Amygdala (tissue), 56 donors: ENCODE measurements at regions not wholly inside any gene's neighbourhood (a gene's known extent, or its start where the extent isn't known, plus 50 kb on each side); places are given as distances from the start of the nearest gene placed in this dataset.
"Not testable (repeated sequence)": the region's sequence is repeated elsewhere in the genome, so short reads cannot be mapped to it uniquely, and the experiment has no call there.

Source experiments
- DNase-seq, 56 donors: peaks; one replicate each; lab custom pipeline; 2025; lab: John Stamatoyannopoulos, UW

- DNase-seq: no peak
Measured at GRCh38 chr4:28482580-28483270, 1622.1 kb downstream of the STIM2 start.

DNA sequence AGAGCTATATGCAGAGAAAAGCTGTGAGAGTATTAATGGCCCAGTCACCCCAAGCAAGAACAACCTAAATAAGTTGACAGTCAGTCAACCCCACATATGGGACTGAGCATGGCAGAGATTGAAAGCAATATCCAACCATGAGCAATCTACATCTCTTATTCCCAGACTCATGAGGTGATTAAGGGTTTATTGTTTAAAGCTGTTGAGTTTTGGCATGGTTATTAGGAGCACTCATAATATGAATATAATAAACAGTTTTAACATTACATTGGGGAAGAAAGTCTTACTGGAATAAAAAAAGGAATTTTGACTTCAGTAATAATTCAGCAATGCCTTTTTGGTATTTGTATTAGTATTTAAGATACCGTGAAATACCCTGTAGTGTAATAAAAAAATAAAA, 1627.4 kb downstream of the STIM2 start:
- no peak for DNase-seq

DNA sequence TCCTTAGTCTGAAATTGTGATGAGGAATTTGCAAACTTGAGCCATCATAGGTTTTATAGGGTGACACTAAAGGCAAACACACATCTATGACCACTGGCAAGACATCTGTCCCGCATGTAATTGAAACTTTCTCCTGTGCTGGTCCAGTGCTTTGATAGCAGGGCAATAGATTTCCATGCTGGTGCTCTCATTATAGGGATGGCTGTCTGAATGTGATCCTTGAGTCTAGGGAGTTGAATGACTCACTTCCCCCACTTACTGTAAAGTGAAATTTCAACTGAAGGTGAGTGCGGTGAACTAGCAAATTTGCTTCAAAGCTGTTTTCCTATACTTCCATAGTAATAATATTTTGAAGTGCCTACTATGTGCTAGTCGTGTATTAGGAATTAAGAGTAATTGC, 1630.0 kb downstream of the STIM2 start:
- DNase-seq: no peak

DNA sequence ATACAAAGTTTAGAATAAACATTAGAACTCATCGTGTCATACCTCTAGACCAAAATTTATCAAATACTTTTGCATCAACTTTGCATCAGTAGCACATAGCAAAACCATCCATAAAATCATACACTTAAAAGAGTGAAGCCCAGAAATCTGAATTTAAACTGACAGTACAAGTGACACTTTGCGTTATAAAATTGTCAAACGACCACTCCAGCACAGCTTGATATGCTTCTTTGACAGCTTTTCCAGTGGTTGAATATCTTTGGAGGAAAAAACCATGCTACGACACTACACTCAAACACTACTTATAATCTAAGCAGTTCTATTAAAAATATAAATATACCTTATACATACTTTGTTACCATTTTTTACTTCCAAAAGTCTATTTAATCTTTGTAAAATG, 1644.4 kb downstream of the STIM2 start:
- DNase-seq: no peak

DNA sequence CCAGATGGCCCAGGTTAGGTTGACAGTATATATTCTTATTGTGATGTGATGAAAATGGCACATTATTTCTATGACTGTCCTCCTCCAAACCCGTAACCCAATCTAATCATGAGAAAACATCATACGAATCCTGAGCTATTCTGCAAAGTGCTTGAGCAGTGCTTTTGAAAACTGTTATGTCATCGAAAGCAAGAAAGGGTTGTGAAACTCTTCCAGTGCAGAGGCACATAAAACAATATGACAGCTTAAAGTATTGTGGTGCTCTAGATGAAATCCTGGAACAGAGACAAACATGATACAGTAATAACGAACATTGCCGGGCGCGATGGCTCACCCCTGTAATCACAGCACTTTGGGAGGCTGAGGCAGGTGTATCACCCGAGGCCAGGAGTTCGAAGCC, 1648.0 kb downstream of the STIM2 start:
- DNase-seq: no peak

GRCh38 chr4:28514766-28515165, 1654.1 kb downstream of the STIM2 start:
- DNase-seq: not testable (repeated sequence)

DNA sequence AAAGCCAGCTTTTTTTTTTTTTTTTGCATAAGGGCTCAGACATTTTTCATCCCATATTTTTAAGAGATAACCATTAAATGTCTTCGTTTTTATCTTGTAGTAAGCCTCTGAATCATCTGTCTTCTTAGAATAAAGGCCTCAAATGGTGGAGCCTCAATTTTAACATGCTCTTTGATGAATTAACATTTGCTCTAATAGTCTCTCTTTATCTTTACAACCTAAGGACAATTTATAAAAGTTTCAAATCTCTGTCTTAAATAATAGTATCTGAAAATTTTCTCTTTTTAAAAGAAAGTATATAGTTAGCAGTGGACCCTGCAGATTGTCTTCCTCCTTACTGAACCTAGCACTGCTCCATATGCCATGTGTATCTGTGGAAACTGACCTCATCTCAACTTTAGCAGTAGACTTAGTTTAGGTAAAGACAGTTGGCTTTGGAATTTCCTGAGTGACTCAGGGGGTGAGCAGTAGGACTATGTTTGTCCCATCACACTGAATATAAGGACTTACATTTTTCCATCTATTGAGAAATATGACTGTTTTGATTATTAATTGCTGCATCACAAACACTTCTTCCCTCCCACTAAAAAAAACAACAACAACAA, 1658.0 kb downstream of the STIM2 start:
- no peak for DNase-seq

DNA sequence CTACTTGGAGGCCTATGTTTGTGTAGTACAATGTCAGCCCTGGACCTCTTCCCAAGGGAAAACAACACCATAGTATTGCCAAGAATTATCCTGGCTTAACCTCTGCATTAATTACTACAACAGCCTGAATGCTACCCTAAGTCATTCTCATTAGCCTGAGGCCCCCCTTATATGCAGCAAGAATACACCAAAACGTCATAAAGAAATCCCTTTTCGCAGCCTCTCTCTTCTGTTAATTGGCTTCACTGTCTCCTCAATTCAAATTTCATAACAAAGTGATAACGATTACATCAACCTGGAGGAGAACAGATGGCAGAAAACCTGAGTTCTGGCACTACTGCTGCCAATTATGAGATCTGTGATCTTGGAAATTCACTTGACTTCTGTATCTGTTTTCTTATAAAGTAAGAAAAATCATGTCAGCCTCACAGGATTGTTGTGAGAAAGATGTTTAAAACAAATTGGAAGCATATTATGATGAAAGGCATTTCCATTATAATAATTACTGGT, 1663.1 kb downstream of the STIM2 start:
- peak in 2 of 56 donors; percentile 0 to 2 for DNase-seq

- DNase-seq: no peak
Measured at GRCh38 chr4:28536124-28536523, 1675.5 kb downstream of the STIM2 start.

- DNase-seq: no peak
Measured at GRCh38 chr4:28545986-28546385, 1685.3 kb downstream of the STIM2 start.

GRCh38 chr4:28548136-28548535, 1687.5 kb downstream of the STIM2 start:
- no peak for DNase-seq

- no peak for DNase-seq
Measured at GRCh38 chr4:28548594-28548993, 1688.0 kb downstream of the STIM2 start.

GRCh38 chr4:28555866-28556265, 1695.2 kb downstream of the STIM2 start:
- DNase-seq: no peak

GRCh38 chr4:28557755-28558154, 1697.1 kb downstream of the STIM2 start:
- no peak for DNase-seq

DNA sequence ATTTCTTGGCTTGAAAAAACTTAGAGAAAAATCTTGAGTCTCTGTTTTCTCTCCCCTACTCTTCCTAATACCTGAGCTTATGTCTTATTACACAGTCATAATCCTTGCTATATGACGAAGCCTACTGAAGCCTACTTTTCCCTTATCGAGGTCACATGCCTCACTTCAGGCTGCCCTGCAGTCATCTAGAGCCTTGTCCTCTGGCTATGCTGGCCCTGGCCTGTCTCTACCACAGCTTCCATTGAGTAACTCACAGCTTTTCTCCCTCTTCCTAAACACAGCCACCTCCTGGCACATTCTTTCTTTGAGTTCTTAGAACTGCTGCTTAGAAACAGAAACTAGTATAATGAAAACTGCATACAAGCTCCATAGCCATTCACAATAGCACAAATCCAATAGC, 1698.3 kb downstream of the STIM2 start:
- DNase-seq: no peak

- no peak for DNase-seq
Measured at GRCh38 chr4:28562913-28563312, 1702.3 kb downstream of the STIM2 start.

GRCh38 chr4:28565396-28565795, 1704.8 kb downstream of the STIM2 start:
- DNase-seq: no peak

GRCh38 chr4:28600958-28601357, 1740.3 kb downstream of the STIM2 start:
- DNase-seq: no peak

GRCh38 chr4:28621591-28621990, 1761.0 kb downstream of the STIM2 start:
- DNase-seq: no peak

DNA sequence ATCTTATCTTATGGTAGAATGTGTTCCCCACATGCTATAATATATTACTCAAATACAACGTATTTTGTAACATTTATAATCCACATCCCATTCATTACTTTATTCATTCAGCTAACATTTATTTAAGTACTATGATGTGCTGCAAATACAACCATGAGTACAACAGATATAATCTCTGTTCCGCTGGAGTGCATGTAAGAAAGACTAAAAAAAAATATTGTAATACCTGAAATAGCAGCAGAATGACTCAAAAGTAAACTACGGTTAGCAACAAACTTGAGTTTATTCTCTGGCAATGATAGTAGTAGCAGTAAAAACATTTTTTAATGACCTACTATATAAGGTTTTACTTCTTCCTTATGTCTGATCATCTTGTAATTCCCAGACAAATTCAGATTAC, 1776.3 kb downstream of the STIM2 start:
- no peak for DNase-seq

GRCh38 chr4:28639747-28640146, 1779.1 kb downstream of the STIM2 start:
- DNase-seq: no peak

GRCh38 chr4:28654618-28655017, 1794.0 kb downstream of the STIM2 start:
- no peak for DNase-seq
